IMR-90 (cell line): ENCODE measurements at regions not wholly inside any gene's neighbourhood (a gene's known extent, or its start where the extent isn't known, plus 50 kb on each side); places are given as distances from the start of the nearest gene placed in this dataset.

Source experiments
- ATAC-seq: fragments of 200-7000 bp; cut with Tn5 transposase; 2 replicates; pipeline ENCODE4 v1.9.1; 2020; ENCODE audit warnings: low read depth, mild to moderate bottlenecking, moderate library complexity
- BruUV-seq: library from RNA; stranded (reverse); fragments of 400-500 nt; replicated peaks from 2 replicates; lab custom pipeline; 2021; lab: Mats Ljungman, UMichigan
- CTCF ChIA-PET: fragments of 300-600 bp; formaldehyde crosslinking; extraction: SDS; loops from one replicate; lab custom pipeline; 2021; ENCODE audit warnings: antibody characterized with exemption; lab: Yijun Ruan, JAX
- POLR2A ChIA-PET: fragments of 300-600 bp; sonication (Branson Sonifier 250); formaldehyde crosslinking; loops from one replicate; lab custom pipeline; 2022; ENCODE audit warnings: antibody characterized with exemption; ENCODE audit not compliant: unreplicated experiment; lab: Charles Lee
- DNase-seq: peaks from one replicate; pipeline ENCODE4 v3.0.0; 2013
- H2AFZ ChIP-seq: replicated peaks from 2 replicates; pipeline ENCODE3; 2013; ENCODE audit warnings: low read length, mild to moderate bottlenecking; ENCODE audit not compliant: poor library complexity
- H2AK5ac ChIP-seq: 2 replicates; pipeline ENCODE4 v1.6.1; 2013; ENCODE audit warnings: low read depth, low read length, inconsistent platforms
- H2AK9ac ChIP-seq: replicated peaks from 2 replicates; pipeline ENCODE3; 2013; ENCODE audit warnings: mild to moderate bottlenecking, low read depth, low read length, moderate library complexity; ENCODE audit not compliant: poor library complexity
- H2BK120ac ChIP-seq: 2 replicates; pipeline ENCODE4 v1.6.1; 2013; ENCODE audit warnings: low read depth, low read length, inconsistent platforms
- H2BK15ac ChIP-seq: 3 replicates; pipeline ENCODE4 v1.6.1; 2013; ENCODE audit warnings: low read depth, low read length, inconsistent platforms
- H2BK20ac ChIP-seq: 2 replicates; pipeline ENCODE4 v1.6.1; 2013; ENCODE audit warnings: low read depth, mild to moderate bottlenecking, inconsistent platforms, low read length, moderate library complexity
- H2BK5ac ChIP-seq: 2 replicates; pipeline ENCODE4 v1.6.1; 2013; ENCODE audit warnings: mild to moderate bottlenecking, low read depth, low read length, inconsistent platforms; ENCODE audit not compliant: poor library complexity, severe bottlenecking
- H3K14ac ChIP-seq: replicated peaks from 2 replicates; pipeline ENCODE4 v1.6.1; 2013; ENCODE audit warnings: low read depth, low read length, inconsistent platforms
- H3K18ac ChIP-seq: 2 replicates; pipeline ENCODE4 v1.6.1; 2013; ENCODE audit warnings: low read depth, low read length, control low read depth
- H3K23ac ChIP-seq: 2 replicates; pipeline ENCODE4 v1.6.1; 2013; ENCODE audit warnings: low read depth, low read length, inconsistent platforms
- H3K27ac ChIP-seq: 2 replicates; pipeline ENCODE4 v1.5.1; 2013; ENCODE audit warnings: mild to moderate bottlenecking, control low read depth, low read length; ENCODE audit not compliant: insufficient read depth
- H3K27me3 ChIP-seq: 2 replicates; pipeline ENCODE4 v1.6.1; 2013; ENCODE audit warnings: low read length; ENCODE audit not compliant: control insufficient read depth, insufficient read depth
- H3K36me3 ChIP-seq: 2 replicates; pipeline ENCODE4 v1.6.1; 2013; ENCODE audit warnings: low read length, mixed read lengths; ENCODE audit not compliant: control insufficient read depth, insufficient read depth
- H3K4ac ChIP-seq: 2 replicates; pipeline ENCODE4 v1.6.1; 2013; ENCODE audit warnings: low read depth, low read length, inconsistent platforms
- H3K4me1 ChIP-seq: 2 replicates; pipeline ENCODE4 v1.6.1; 2013; ENCODE audit warnings: low read length, mixed read lengths; ENCODE audit not compliant: control insufficient read depth, insufficient read depth
- H3K4me2 ChIP-seq: 2 replicates; pipeline ENCODE4 v1.6.1; 2013; ENCODE audit warnings: low read depth, mild to moderate bottlenecking, control low read depth, low read length, moderate library complexity
- H3K4me3 ChIP-seq: 2 replicates; pipeline ENCODE4 v1.5.1; 2013; ENCODE audit warnings: low read depth, mild to moderate bottlenecking, control low read depth, low read length, moderate library complexity; ENCODE audit not compliant: insufficient read depth
- H3K56ac ChIP-seq: 2 replicates; pipeline ENCODE4 v1.6.1; 2013; ENCODE audit warnings: low read length, inconsistent platforms; ENCODE audit not compliant: insufficient read depth; ENCODE audit errors: extremely low read depth
- H3K79me1 ChIP-seq, 2 experiments: 2 replicates each; pipeline ENCODE4 v1.6.1; 2013; ENCODE audit warnings: low read length in 2 of 2, inconsistent platforms in 1 of 2, low read depth in 1 of 2
- H3K9ac ChIP-seq: 2 replicates; pipeline ENCODE4 v1.6.1; 2013; ENCODE audit warnings: low read depth, low read length, control low read depth
- H3K9me1 ChIP-seq: 2 replicates; pipeline ENCODE4 v1.6.1; 2013; ENCODE audit warnings: low read length, inconsistent platforms; ENCODE audit not compliant: insufficient read depth
- H3K9me3 ChIP-seq: 2 replicates; pipeline ENCODE4 v1.6.1; 2013; ENCODE audit warnings: low read length; ENCODE audit not compliant: control insufficient read depth, insufficient read depth
- H4K20me1 ChIP-seq: 2 replicates; pipeline ENCODE4 v1.6.1; 2013; ENCODE audit warnings: low read length, inconsistent platforms; ENCODE audit not compliant: insufficient read depth
- H4K5ac ChIP-seq: 2 replicates; pipeline ENCODE4 v1.6.1; 2013; ENCODE audit warnings: mild to moderate bottlenecking, low read depth, low read length, control low read depth
- H4K8ac ChIP-seq, 2 experiments: 2 replicates each; pipeline ENCODE4 v1.6.1; 2013; ENCODE audit warnings: low read depth in 2 of 2, low read length in 2 of 2, control low read depth in 1 of 2, inconsistent platforms in 1 of 2
- H4K91ac ChIP-seq: 2 replicates; pipeline ENCODE4 v1.6.1; 2013; ENCODE audit warnings: low read depth, low read length, inconsistent platforms; ENCODE audit not compliant: insufficient read depth
- BHLHE40 ChIP-seq: fragments of 150-350 bp; IDR thresholded peaks from 2 replicates; pipeline ENCODE4 v1.6.1; 2016; ENCODE audit warnings: mild to moderate bottlenecking, low read depth, low read length
- CEBPB ChIP-seq: IDR thresholded peaks from 2 replicates; pipeline ENCODE4 v1.6.1; 2012; ENCODE audit warnings: low read depth, low read length, improper control_type of control experiment
- CHD1 ChIP-seq: IDR thresholded peaks from 2 replicates; pipeline ENCODE4 v1.6.1; 2012; ENCODE audit warnings: low read depth, low read length, improper control_type of control experiment
- CTCF ChIP-seq: conservative IDR thresholded peaks from 2 replicates; pipeline ENCODE4 v1.5.1; 2012; ENCODE audit warnings: mild to moderate bottlenecking, low read depth, low read length, improper control_type of control experiment
- ELK1 ChIP-seq: fragments of 150-350 bp; IDR thresholded peaks from 2 replicates; pipeline ENCODE4 v1.6.1; 2016; ENCODE audit warnings: low read depth, mild to moderate bottlenecking, low read length, moderate library complexity, borderline replicate concordance
- FOS ChIP-seq: fragments of 150-350 bp; IDR thresholded peaks from 2 replicates; pipeline ENCODE4 v1.6.1; 2016; ENCODE audit warnings: low read depth, low read length
- MAFK ChIP-seq: IDR thresholded peaks from 2 replicates; pipeline ENCODE4 v1.6.1; 2012; ENCODE audit warnings: low read depth, low read length, improper control_type of control experiment
- MAZ ChIP-seq: IDR thresholded peaks from 2 replicates; pipeline ENCODE4 v1.6.1; 2012; ENCODE audit warnings: low read depth, mild to moderate bottlenecking, low read length, improper control_type of control experiment, moderate library complexity, borderline replicate concordance
- MXI1 ChIP-seq: IDR thresholded peaks from 2 replicates; pipeline ENCODE4 v1.6.1; 2012; ENCODE audit warnings: low read depth, mild to moderate bottlenecking, low read length, moderate library complexity, borderline replicate concordance
- NFE2L2 ChIP-seq: fragments of 150-350 bp; IDR thresholded peaks from 2 replicates; pipeline ENCODE4 v1.6.1; 2016; ENCODE audit warnings: low read depth, mild to moderate bottlenecking, low read length
- POLR2A ChIP-seq: IDR thresholded peaks from 2 replicates; pipeline ENCODE4 v1.6.1; 2012; ENCODE audit warnings: mild to moderate bottlenecking, low read depth, low read length
- RAD21 ChIP-seq: IDR thresholded peaks from 2 replicates; pipeline ENCODE4 v1.6.1; 2012; ENCODE audit warnings: low read length, improper control_type of control experiment
- RCOR1 ChIP-seq: IDR thresholded peaks from 2 replicates; pipeline ENCODE4 v1.6.1; 2012; ENCODE audit warnings: mild to moderate bottlenecking, low read length, improper control_type of control experiment; ENCODE audit not compliant: insufficient replicate concordance
- RFX5 ChIP-seq: IDR thresholded peaks from 2 replicates; pipeline ENCODE4 v1.8.0; 2012; ENCODE audit warnings: low read depth, mild to moderate bottlenecking, low read length, moderate library complexity
- SMC3 ChIP-seq: fragments of 150-350 bp; IDR thresholded peaks from 2 replicates; pipeline ENCODE4 v1.6.1; 2016; ENCODE audit warnings: low read depth, mild to moderate bottlenecking, antibody characterized with exemption, low read length, moderate library complexity
- USF2 ChIP-seq: fragments of 150-350 bp; IDR thresholded peaks from 2 replicates; pipeline ENCODE4 v1.6.1; 2017; ENCODE audit warnings: mild to moderate bottlenecking, antibody characterized with exemption, low read length, low read depth
- WGBS, 2 experiments: methylation state at CpG; one replicate each; pipeline versions ENCODE4 v1.1.5 to v1.1.7; 2013; ENCODE audit warnings: missing lambda C conversion rate in 2 of 2; ENCODE audit not compliant: insufficient read length in 1 of 2; ENCODE audit errors: extremely low coverage in 2 of 2; 5-methylcytosine and 5-hydroxymethylcytosine counted together
- dilution Hi-C: fragments of 300-500 bp; cut with HindIII; formaldehyde crosslinking; loops from one replicate; pipeline ENCODE4 v1.14.3; 2018; ENCODE audit warnings: low sequenced_read_pairs; ENCODE audit not compliant: unreplicated experiment
- in situ Hi-C: fragments of 300-500 bp; cut with MboI; formaldehyde crosslinking; loops from 3 replicates; pipeline ENCODE4 v1.14.3; 2019; ENCODE audit warnings: low sequenced_read_pairs, inconsistent platforms, mixed read lengths
- intact Hi-C: fragments of 100-400 bp; cut with micrococcal nuclease; formaldehyde crosslinking; loops from 2 replicates; pipeline ENCODE4 v1.10.0; 2022

- Histone ChIP-seq H3K27ac (no peak overlapping the region), H3K4me3 (no peak overlapping the region), H3K9me1 (peaks cover 13% of the 10 kb centered on the region), H2BK20ac (peak overlapping the region; percentile 87; the same call in 1 of the 2 replicates), H2BK15ac (no peak overlapping the region), H3K27me3 (no peaks in the 10 kb centered on the region), H3K18ac (peak overlapping the region; percentile 12; the same call in 1 of the 2 replicates), H2BK5ac (peak overlapping the region; percentile 53), H3K4ac (peak overlapping the region; percentile 77; the same call in 1 of the 2 replicates), H3K14ac (0 out of 2 replicates have a peak overlapping the region, but pooled peaks have one; percentile 48), H3K4me2 (no peak overlapping the region), H2AFZ (peak overlapping the region; percentile 44), H3K9ac (no peak overlapping the region), H4K91ac (peak overlapping the region; percentile 78; the same call in 1 of the 2 replicates), H3K9me3 (no peaks in the 10 kb centered on the region), H2AK5ac (peak overlapping the region; percentile 79), H3K79me1 (no peaks in the 10 kb centered on the region), H4K5ac (no peak overlapping the region), H2BK120ac (peak overlapping the region; percentile 66), H4K8ac (peak overlapping the region; percentile 61 to 69; a peak in 1 of 4 replicates), H3K36me3 (no peaks in the 10 kb centered on the region), H2AK9ac (no peak overlapping the region), H3K56ac (no peak overlapping the region), H4K20me1 (0 out of 2 replicates have a peak, but pooled peaks cover 3% of the 10 kb centered on the region), H3K23ac (no peak overlapping the region), H3K4me1 (peaks cover 25% of the 10 kb centered on the region)
- intact Hi-C loops (no loop called here), in situ Hi-C loops (no loop called here), dilution Hi-C loops (no loop called here)
- POLR2A ChIA-PET, result interaction anchor here (0.7 kb wide), 1 partner anchor 204 kb away, joined by 4 read pairs; no protein-coding TSS in a partner anchor
- peak; percentile 79 for DNase-seq
- TF ChIP-seq RAD21 (no peak), BHLHE40 (no peak), CTCF (no peak), MXI1 (no peak), SMC3 (no peak), CEBPB (no peak), CHD1 (no peak), ELK1 (no peak), POLR2A (no peak), MAFK (no peak), RFX5 (no peak), USF2 (no peak), NFE2L2 (no peak), FOS (no peak), RCOR1 (no peak), MAZ (no peak)
- no peak for ATAC-seq
- no TSS peak for BruUV-seq
- WGBS, 2 experiments, result no CpG with 5 or more reads among the region's 11 CpGs
- CTCF ChIA-PET, result interaction anchor here (0.5 to 0.6 kb wide), 2 partner anchors 149 to 1460 kb away, joined by 3 to 5 read pairs; no protein-coding TSS in a partner anchor
Measured at GRCh38 chr18:11320986-11321385, 171.6 kb upstream of the PIEZO2 start.
